KG1 (cell line): ENCODE measurements at regions not wholly inside any gene's neighbourhood (a gene's known extent, or its start where the extent isn't known, plus 50 kb on each side); places are given as distances from the start of the nearest gene placed in this dataset.

Experiments used
- DNase-seq: peaks from one replicate; lab custom pipeline; 2025; lab: John Stamatoyannopoulos, UW

- no peak for DNase-seq
These were observed 106.8 kb downstream of the CNTN3 start for GRCh38 chr3:74507691-74508090.

GRCh38 chr3:74506246-74506645, 108.2 kb downstream of the CNTN3 start:
- no peak for DNase-seq

- no peak for DNase-seq
These were observed 113.5 kb downstream of the CNTN3 start for GRCh38 chr3:74501007-74501406.

DNA sequence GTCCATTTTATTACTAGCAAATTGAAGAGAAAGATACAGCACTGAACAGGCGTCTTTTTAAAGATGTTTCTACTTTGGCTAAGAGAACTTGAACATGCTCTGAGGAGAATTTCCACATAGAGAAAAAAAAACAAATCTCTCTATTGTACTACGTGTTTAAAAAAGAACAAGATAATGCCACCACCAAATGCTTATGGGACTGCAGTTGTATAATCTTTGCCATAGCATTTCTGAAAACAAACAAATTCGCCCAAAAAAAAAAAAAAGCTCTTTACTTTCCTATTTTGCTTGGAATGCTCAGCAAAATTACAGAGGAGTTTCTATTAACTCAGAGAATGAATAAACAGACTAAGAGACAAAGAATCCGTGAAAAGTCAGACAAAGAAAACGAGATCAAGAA, 114.2 kb downstream of the CNTN3 start:
- no peak for DNase-seq

- no peak for DNase-seq
These were observed 122.6 kb downstream of the CNTN3 start for GRCh38 chr3:74491874-74492273.

GRCh38 chr3:74489050-74489792, 125.2 kb downstream of the CNTN3 start:
- no peak for DNase-seq

- no peak for DNase-seq
These were observed 134.5 kb downstream of the CNTN3 start for GRCh38 chr3:74479915-74480314.

DNA sequence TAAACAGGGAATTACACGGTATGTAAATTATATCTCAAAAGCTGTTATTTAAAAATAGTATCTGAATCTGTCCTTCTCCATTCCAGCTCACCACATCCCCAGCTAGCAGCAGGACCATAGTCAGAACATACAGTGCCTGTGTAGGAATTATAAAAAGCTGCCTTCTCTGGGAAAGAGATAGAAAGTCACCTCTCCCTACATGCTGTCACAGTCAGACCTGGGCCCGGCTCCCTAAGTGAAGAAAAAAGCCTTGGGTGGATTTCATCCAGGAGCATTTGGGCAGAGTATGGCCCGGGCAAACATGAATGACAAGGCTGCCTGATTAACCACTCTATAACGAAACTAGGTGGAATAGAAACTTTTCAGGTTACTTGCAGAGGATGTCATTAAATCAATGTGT, 144.1 kb downstream of the CNTN3 start:
- no peak for DNase-seq

GRCh38 chr3:74469713-74470112, 144.7 kb downstream of the CNTN3 start:
- DNase-seq: no peak

- DNase-seq: no peak
These were observed 145.3 kb downstream of the CNTN3 start for GRCh38 chr3:74469151-74469550.

- DNase-seq: no peak
These were observed 148.6 kb downstream of the CNTN3 start for GRCh38 chr3:74465715-74466410.

- DNase-seq: no peak
These were observed 150.9 kb downstream of the CNTN3 start for GRCh38 chr3:74463515-74463914.

- no peak for DNase-seq
These were observed 158.3 kb downstream of the CNTN3 start for GRCh38 chr3:74456166-74456565.

- DNase-seq: no peak
These were observed 167.2 kb downstream of the CNTN3 start for GRCh38 chr3:74447221-74447620.

- DNase-seq: no peak
These were observed 168.9 kb downstream of the CNTN3 start for GRCh38 chr3:74445541-74445940.

GRCh38 chr3:74443102-74443501, 171.4 kb downstream of the CNTN3 start:
- DNase-seq: no peak

GRCh38 chr3:74442683-74443082, 171.8 kb downstream of the CNTN3 start:
- DNase-seq: no peak

DNA sequence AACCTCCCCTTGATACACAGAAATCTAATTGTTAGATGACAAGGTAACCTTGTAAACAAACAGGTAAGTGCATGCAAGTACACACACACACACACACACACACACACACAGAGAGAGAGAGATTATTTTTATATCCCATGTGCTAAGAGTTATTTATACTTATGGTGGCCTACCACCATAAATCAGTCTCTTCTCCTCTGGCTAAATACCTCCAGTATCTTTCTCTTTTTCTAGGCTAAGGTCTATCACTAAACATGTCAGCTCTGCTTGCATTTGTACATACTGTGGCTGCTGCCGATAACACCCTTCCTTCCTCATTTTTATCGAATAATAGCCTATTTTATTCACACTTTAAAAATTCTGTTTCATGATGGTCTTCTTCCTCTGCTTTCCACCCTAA, 172.4 kb downstream of the CNTN3 start:
- DNase-seq: no peak

- DNase-seq: no peak
These were observed 178.3 kb downstream of the CNTN3 start for GRCh38 chr3:74436184-74436583.

DNA sequence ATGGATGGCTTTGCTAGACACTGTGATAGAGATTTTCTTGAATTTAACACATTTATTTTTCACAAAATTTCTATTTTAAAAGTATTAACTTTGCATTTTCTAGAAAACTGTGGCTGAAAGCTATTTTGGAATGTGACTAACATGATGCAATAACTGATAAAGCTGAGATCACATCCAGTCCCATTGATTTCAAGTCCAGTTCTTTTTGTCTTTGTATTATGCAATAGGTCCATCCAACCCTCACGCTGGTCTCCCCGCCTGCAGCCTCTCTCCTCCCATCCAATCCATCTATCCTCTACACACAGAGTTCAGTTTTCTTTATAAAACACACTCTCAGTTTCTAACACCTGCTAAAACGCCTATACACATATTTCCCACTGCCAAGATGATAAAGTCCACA, 178.8 kb downstream of the CNTN3 start:
- DNase-seq: no peak

- DNase-seq: no peak
These were observed 180.1 kb downstream of the CNTN3 start for GRCh38 chr3:74434406-74434805.

DNA sequence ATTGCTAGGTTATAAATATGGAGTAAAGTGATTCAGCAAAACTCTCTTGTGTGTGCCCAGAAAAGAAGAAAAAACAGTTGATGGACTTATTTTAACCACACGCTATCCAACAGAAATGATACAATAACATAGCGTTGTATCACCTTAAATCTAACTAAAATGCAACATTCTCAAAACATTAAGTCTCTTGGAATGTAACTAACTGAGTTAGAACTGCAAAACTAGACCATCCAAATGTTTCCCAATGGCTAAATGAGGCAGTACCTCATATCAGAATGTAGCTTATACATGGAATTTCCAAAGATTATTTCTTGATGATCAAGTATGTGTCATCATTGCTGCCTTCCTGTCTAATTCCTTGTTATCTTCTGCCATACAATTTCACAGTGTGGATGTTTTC, 187.9 kb downstream of the CNTN3 start:
- DNase-seq: no peak

DNA sequence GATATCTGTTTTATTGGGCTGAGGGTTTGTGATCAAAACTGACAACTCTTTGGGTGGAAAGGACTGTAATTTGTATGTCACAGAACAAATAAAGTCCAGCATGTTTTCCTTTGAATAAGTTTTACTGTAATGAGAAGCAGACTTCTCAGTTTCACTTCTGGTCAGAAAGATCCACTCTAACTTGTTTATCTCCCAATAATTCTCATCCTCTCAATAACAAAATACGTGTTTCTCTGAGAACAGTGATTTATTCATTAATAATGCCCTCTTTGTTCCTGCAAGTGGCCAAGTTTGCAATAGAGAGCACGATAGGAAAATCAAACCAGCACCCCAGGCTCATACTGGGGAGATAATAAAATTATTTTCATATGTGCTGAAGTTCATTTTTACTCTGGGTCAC, 190.6 kb downstream of the CNTN3 start:
- no peak for DNase-seq
